GM12878 (cell line): ENCODE measurements at regions not wholly inside any gene's neighbourhood (a gene's known extent, or its start where the extent isn't known, plus 50 kb on each side); places are given as distances from the start of the nearest gene placed in this dataset.

Experiments
- ATAC-seq: fragments of 200-7000 bp; cut with Tn5 transposase; 3 replicates; pipeline ENCODE4 v1.9.1; 2020; ENCODE audit warnings: mild to moderate bottlenecking, moderate library complexity
- BruUV-seq: library from RNA; stranded (reverse); fragments of 400-500 nt; replicated peaks from 2 replicates; lab custom pipeline; 2021; lab: Mats Ljungman, UMichigan
- CTCF ChIA-PET: fragments of 300-600 bp; sonication (Branson Sonifier 250); formaldehyde crosslinking; extraction: SDS; loops from one replicate; lab custom pipeline; 2021; ENCODE audit warnings: inconsistent platforms; lab: Yijun Ruan, JAX
- POLR2A ChIA-PET: fragments of 350-600 bp; formaldehyde crosslinking; extraction: SDS; loops from one replicate; lab custom pipeline; 2021; ENCODE audit warnings: inconsistent platforms; lab: Charles Lee
- RAD21 ChIA-PET: fragments of 300-600 bp; sonication (Branson Sonifier 250); formaldehyde crosslinking; loops from one replicate; lab custom pipeline; 2023; ENCODE audit warnings: antibody characterized with exemption; ENCODE audit not compliant: unreplicated experiment; lab: Charles Lee
- SMC1A ChIA-PET: fragments of 300-600 bp; sonication (Branson Sonifier 250); formaldehyde crosslinking; loops from one replicate; lab custom pipeline; 2023; ENCODE audit not compliant: unreplicated experiment, uncharacterized antibody; lab: Charles Lee
- DNase-seq: peaks from one replicate; pipeline ENCODE4 v3.0.0-alpha.2; 2011; ENCODE audit warnings: low read depth, low spot score
- FAIRE-seq: peaks from 3 replicates; lab custom pipeline; 2011; peaks lifted over from hg19 to GRCh38; lab: Jason Lieb, UNC
- H2AFZ ChIP-seq: 2 replicates; pipeline ENCODE4 v1.6.0; 2011; ENCODE audit warnings: low read depth, low read length, control low read depth; ENCODE audit not compliant: control insufficient read depth
- H3K27ac ChIP-seq: 2 replicates; pipeline ENCODE4 v1.5.1; 2011; ENCODE audit warnings: control low read depth; ENCODE audit not compliant: control insufficient read depth, insufficient read depth
- H3K27me3 ChIP-seq, 2 experiments: replicated peaks in 1 of 2; 2 replicates each; pipeline versions ENCODE4 v1.6.0 to v1.6.1; 2011; ENCODE audit warnings: low read length in 1 of 2; ENCODE audit not compliant: control insufficient read depth in 2 of 2, insufficient read depth in 2 of 2
- H3K36me3 ChIP-seq, 2 experiments: 2 replicates each; pipeline ENCODE4 v1.5.1; 2011; ENCODE audit warnings: low read length in 1 of 2; ENCODE audit not compliant: control insufficient read depth in 2 of 2, insufficient read depth in 2 of 2
- H3K4me1 ChIP-seq: 2 replicates; pipeline ENCODE4 v1.6.1; 2011; ENCODE audit warnings: mild to moderate bottlenecking, low read length, moderate library complexity, mixed read lengths; ENCODE audit not compliant: control insufficient read depth, insufficient read depth
- H3K4me2 ChIP-seq: 2 replicates; pipeline ENCODE4 v1.6.0; 2011; ENCODE audit warnings: control low read depth; ENCODE audit not compliant: control insufficient read depth, insufficient read depth
- H3K4me3 ChIP-seq: fragments of 200-600 bp; sonication (generic); 2 replicates; pipeline ENCODE4 v1.5.1; 2016
- H3K79me2 ChIP-seq: 2 replicates; pipeline ENCODE4 v1.6.0; 2011; ENCODE audit warnings: low read length; ENCODE audit not compliant: control insufficient read depth, insufficient read depth
- H3K9ac ChIP-seq: 2 replicates; pipeline ENCODE4 v1.8.0; 2011; ENCODE audit warnings: low read length, control low read depth, mixed read lengths; ENCODE audit not compliant: control insufficient read depth, insufficient read depth
- H3K9me3 ChIP-seq: replicated peaks from 3 replicates; pipeline ENCODE4 v1.5.1; 2011; ENCODE audit warnings: mild to moderate bottlenecking, low read length; ENCODE audit not compliant: control insufficient read depth, insufficient read depth
- H4K20me1 ChIP-seq: 2 replicates; pipeline ENCODE4 v1.6.0; 2011; ENCODE audit not compliant: control insufficient read depth, insufficient read depth
- DPF2 ChIP-seq: fragments of 450-650 bp; IDR thresholded peaks from 2 replicates; pipeline ENCODE4 v1.6.1; 2017; ENCODE audit warnings: mild to moderate bottlenecking
- EGR1 ChIP-seq, 2 experiments: IDR thresholded peaks; 1 replicate in 1 of 2; 2 replicates in 1 of 2; pipeline ENCODE4 v1.6.1; 2011 to 2012; ENCODE audit warnings: low read depth in 2 of 2, low read length in 2 of 2, borderline replicate concordance in 1 of 2, mild to moderate bottlenecking in 1 of 2, moderate library complexity in 1 of 2
- IKZF2 ChIP-seq, 2 experiments: fragments of 450-650 bp; IDR thresholded peaks; 2 replicates each; pipeline ENCODE4 v1.6.1; 2017; ENCODE audit warnings: mild to moderate bottlenecking in 2 of 2, moderate library complexity in 2 of 2
- MYC ChIP-seq: IDR thresholded peaks from 2 replicates; pipeline ENCODE4 v1.6.1; 2011; ENCODE audit warnings: mild to moderate bottlenecking, low read length, moderate library complexity, inconsistent platforms; ENCODE audit not compliant: insufficient read depth, insufficient replicate concordance, insufficient read length, severe bottlenecking
- NFYB ChIP-seq: IDR thresholded peaks from 2 replicates; pipeline ENCODE4 v1.6.1; 2011; ENCODE audit warnings: low read depth, mild to moderate bottlenecking, low read length, improper control_type of control experiment, moderate library complexity; ENCODE audit not compliant: insufficient read depth
- STAT1 ChIP-seq: fragments of 450-650 bp; conservative IDR thresholded peaks from 2 replicates; pipeline ENCODE4 v1.6.1; 2014; ENCODE audit warnings: antibody characterized with exemption, mild to moderate bottlenecking
- TBL1XR1 ChIP-seq: IDR thresholded peaks from 2 replicates; pipeline ENCODE4 v1.6.1; 2012; ENCODE audit warnings: low read depth, low read length, improper control_type of control experiment
- ZBTB40 ChIP-seq: fragments of 450-650 bp; IDR thresholded peaks from 2 replicates; pipeline ENCODE4 v1.6.1; 2016; ENCODE audit warnings: mild to moderate bottlenecking, moderate library complexity, borderline replicate concordance
- ZNF24 ChIP-seq: fragments of 450-650 bp; IDR thresholded peaks from 2 replicates; pipeline ENCODE4 v1.6.1; 2017; ENCODE audit warnings: antibody characterized with exemption, mild to moderate bottlenecking
- ZNF274 ChIP-seq: IDR thresholded peaks from one replicate; pipeline ENCODE4 v1.8.0; 2011; ENCODE audit not compliant: insufficient read length, insufficient read depth
- WGBS: methylation state at CpG from one replicate; pipeline ENCODE4 v1.1.6; 2016; ENCODE audit warnings: low lambda C conversion rate; ENCODE audit not compliant: insufficient replicate concordance, insufficient coverage; ENCODE audit errors: missing lambda C conversion rate; 5-methylcytosine and 5-hydroxymethylcytosine counted together
- in situ Hi-C: fragments of 300-500 bp; cut with MboI; formaldehyde crosslinking; loops from 9 replicates; pipeline ENCODE4 v1.14.3; 2018; ENCODE audit warnings: mixed read lengths
- intact Hi-C: fragments of 100-400 bp; cut with micrococcal nuclease; formaldehyde crosslinking; loops from one replicate; pipeline ENCODE4 v1.14.2; 2022; ENCODE audit not compliant: unreplicated experiment

- no peak overlapping the region for H2AFZ ChIP-seq
- no peak for TF ChIP-seq ZNF274
- ChIA-PET POLR2A (no interaction called here), CTCF (no interaction called here), SMC1A (no interaction called here), RAD21 (no interaction called here)
- H4K20me1 ChIP-seq: no peaks in the 10 kb centered on the region
- H3K27ac ChIP-seq: no peak overlapping the region
- in situ Hi-C loops (no loop called here), intact Hi-C loops (no loop called here)
- H3K9me3 ChIP-seq: no peaks in the 10 kb centered on the region; the same call in 2 of the 3 replicates
- FAIRE-seq (no peak), DNase-seq (no peak), ATAC-seq (no peak)
- H3K27me3 ChIP-seq: no peaks in the 10 kb centered on the region
- no peak overlapping the region for H3K4me2 ChIP-seq
- H3K36me3 ChIP-seq: no peaks in the 10 kb centered on the region
- H3K4me3 ChIP-seq: no peak overlapping the region
- H3K9ac ChIP-seq: no peak overlapping the region
- no TSS peak for BruUV-seq
- no peaks in the 10 kb centered on the region for H3K4me1 ChIP-seq
- WGBS: 25% methylated on average over 6 of the region's 6 CpGs
- no peaks in the 10 kb centered on the region for H3K79me2 ChIP-seq
Observed at GRCh38 chr10:3495281-3495680, 289.7 kb downstream of the KLF6 start.

GRCh38 chr10:3494838-3495230 is 290.2 kb downstream of the KLF6 start:
- Histone ChIP-seq H3K79me2 (no peaks in the 10 kb centered on the region), H4K20me1 (no peaks in the 10 kb centered on the region), H3K9me3 (no peaks in the 10 kb centered on the region; the same call in 2 of the 3 replicates), H3K27me3 (no peaks in the 10 kb centered on the region), H3K4me1 (no peaks in the 10 kb centered on the region), H3K27ac (no peak overlapping the region), H3K4me3 (no peak overlapping the region), H2AFZ (no peak overlapping the region), H3K4me2 (no peak overlapping the region), H3K9ac (no peak overlapping the region), H3K36me3 (no peaks in the 10 kb centered on the region)
- intact Hi-C loops (no loop called here), in situ Hi-C loops (no loop called here)
- TF ChIP-seq TBL1XR1: no peak
- no peak for TF ChIP-seq IKZF2 (IDR thresholded peaks at IDR 0.05)
- TF ChIP-seq MYC: no peak
- no peak for TF ChIP-seq STAT1
- TF ChIP-seq NFYB: no peak
- no peak for TF ChIP-seq ZBTB40
- TF ChIP-seq EGR1 (IDR thresholded peaks at IDR 0.05; ENCODE audit: borderline replicate concordance in 1 of 2, low read depth in 2 of 2, low read length in 2 of 2): no peak
- TF ChIP-seq DPF2: no peak
- no peak for TF ChIP-seq ZNF24
- ChIA-PET POLR2A (no interaction called here), CTCF (no interaction called here), SMC1A (no interaction called here), RAD21 (no interaction called here)
- no peak for DNase-seq
- no TSS peak for BruUV-seq
- 59% methylated on average over 11 of the region's 11 CpGs for WGBS
- no peak for FAIRE-seq
- no peak for ATAC-seq
